Fibroblast of mammary gland (primary cell): ENCODE measurements at regions not wholly inside any gene's neighbourhood (a gene's known extent, or its start where the extent isn't known, plus 50 kb on each side); places are given as distances from the start of the nearest gene placed in this dataset.
A peak's percentile ranks its signal among the peaks of the same experiment; 100 is the strongest.

Source experiments
- DNase-seq: peaks from one replicate; pipeline ENCODE4 v3.0.0-alpha.2; 2010; ENCODE audit warnings: low read depth
- H3K4me3 ChIP-seq: 2 replicates; pipeline ENCODE4 v1.5.1; 2011; ENCODE audit warnings: low read depth, mild to moderate bottlenecking, low read length, moderate library complexity; ENCODE audit not compliant: control insufficient read depth
- TF ChIP-seq, protein P1 (sequence below): conservative IDR thresholded peaks from 2 replicates; pipeline ENCODE4 v1.5.1; 2011; ENCODE audit warnings: low read depth, low read length, inconsistent platforms; ENCODE audit not compliant: control insufficient read depth, insufficient read depth

DNA sequence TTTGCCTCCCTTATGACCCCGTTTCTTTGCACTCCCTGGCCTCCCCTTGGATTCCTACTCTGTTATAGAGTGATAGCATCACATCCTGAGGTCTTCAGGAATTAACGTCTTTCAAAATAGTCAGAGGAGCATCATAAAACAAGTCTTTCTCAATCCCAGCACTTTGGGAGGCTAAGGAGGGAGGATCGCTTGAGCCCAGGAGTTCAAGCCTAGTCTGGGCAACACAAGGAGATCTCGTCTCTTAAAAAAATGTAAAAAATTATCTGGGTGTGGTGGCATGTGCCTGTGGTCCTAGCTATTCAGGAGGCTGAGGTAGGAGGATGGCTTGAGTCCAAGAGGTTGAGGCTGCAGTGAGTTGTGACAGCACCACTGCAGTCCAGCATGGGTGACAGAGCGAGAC lies 68.7 kb upstream of the AMPD3 start:
- no peak for DNase-seq
- no peak overlapping the region for H3K4me3 ChIP-seq
- TF ChIP-seq, protein P1, sequence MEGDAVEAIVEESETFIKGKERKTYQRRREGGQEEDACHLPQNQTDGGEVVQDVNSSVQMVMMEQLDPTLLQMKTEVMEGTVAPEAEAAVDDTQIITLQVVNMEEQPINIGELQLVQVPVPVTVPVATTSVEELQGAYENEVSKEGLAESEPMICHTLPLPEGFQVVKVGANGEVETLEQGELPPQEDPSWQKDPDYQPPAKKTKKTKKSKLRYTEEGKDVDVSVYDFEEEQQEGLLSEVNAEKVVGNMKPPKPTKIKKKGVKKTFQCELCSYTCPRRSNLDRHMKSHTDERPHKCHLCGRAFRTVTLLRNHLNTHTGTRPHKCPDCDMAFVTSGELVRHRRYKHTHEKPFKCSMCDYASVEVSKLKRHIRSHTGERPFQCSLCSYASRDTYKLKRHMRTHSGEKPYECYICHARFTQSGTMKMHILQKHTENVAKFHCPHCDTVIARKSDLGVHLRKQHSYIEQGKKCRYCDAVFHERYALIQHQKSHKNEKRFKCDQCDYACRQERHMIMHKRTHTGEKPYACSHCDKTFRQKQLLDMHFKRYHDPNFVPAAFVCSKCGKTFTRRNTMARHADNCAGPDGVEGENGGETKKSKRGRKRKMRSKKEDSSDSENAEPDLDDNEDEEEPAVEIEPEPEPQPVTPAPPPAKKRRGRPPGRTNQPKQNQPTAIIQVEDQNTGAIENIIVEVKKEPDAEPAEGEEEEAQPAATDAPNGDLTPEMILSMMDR = no peak

DNA sequence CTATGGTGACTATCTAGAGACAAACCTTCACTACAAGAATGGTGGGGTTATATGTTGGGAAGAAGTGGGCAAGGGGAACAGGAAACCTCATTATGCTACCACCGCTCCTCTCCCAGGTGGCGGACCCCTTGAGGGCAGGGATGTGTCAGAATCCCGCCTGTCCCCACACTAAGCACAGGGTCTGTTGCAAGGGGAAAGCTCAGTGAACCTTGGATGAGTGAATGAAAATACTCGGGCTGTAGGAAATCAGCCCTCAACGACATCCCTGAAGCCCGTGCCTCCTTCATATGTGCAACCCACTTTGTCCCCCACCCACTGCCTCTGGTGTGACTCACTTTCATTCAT lies 68.2 kb upstream of the AMPD3 start:
- H3K4me3 ChIP-seq = no peak overlapping the region
- TF ChIP-seq, protein P1 = no peak
- DNase-seq = no peak

GRCh38 chr11:10387206-10388083 lies 67.6 kb upstream of the AMPD3 start:
- H3K4me3 ChIP-seq = no peak overlapping the region
- TF ChIP-seq, protein P1 = no peak
- peak; percentile 95 for DNase-seq

DNA sequence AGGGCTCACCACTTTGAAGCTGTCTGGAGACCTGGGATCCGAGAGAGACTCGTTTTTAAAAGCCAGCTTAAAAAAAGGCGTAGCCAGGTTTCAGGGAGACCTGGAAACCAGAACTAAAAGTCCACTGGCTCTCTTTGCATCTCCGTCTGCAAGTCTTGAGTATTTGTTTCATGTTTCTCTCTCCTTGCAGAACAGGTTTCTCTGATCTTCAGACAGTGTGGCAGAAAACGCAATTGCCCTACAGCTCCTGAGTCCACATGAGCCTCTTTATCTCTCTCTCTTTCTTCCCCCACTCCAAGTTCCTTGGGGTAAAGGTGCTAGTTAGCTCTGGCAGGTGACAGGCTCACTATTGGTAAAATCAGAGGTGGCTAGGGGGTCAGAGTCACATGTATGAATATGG lies 67.0 kb upstream of the AMPD3 start:
- TF ChIP-seq, protein P1 = no peak
- H3K4me3 ChIP-seq = no peak overlapping the region
- DNase-seq = no peak

- TF ChIP-seq, protein P1 = no peak
- H3K4me3 ChIP-seq = no peak overlapping the region
- no peak for DNase-seq
Measured at GRCh38 chr11:10388574-10388973, 66.5 kb upstream of the AMPD3 start.

- no peak overlapping the region for H3K4me3 ChIP-seq
- TF ChIP-seq, protein P1 = no peak
- DNase-seq = peak; percentile 30
Measured at GRCh38 chr11:10390375-10390774, 64.7 kb upstream of the AMPD3 start.
